GM19193 (cell line): ENCODE measurements at regions not wholly inside any gene's neighbourhood (a gene's known extent, or its start where the extent isn't known, plus 50 kb on each side); places are given as distances from the start of the nearest gene placed in this dataset.

Source experiments
- POLR2A ChIP-seq: IDR thresholded peaks from 4 replicates; pipeline ENCODE4 v1.6.1; 2011; ENCODE audit not compliant: insufficient read depth, insufficient read length; ENCODE audit errors: extremely low read depth

DNA sequence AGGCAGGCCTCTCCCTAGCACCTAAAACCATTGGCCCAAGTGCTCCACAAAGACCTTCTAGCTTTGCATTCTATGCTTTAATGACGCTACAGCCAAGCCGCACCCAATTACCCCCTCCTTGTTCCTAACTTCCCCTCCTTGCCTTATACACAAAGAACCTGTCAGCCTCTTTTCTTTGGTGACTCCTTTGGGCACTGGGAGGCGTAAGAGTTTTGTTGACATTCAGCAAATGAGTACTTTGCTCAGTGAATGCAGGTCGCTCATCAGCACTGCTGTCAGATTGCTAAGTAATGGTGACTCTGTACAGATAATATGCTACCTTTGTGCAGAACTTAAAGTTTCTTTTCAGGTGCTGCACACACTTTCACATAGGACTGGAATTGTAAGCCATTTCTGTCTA is 187.6 kb upstream of the FAM78B start:
- TF ChIP-seq POLR2A: no peak

DNA sequence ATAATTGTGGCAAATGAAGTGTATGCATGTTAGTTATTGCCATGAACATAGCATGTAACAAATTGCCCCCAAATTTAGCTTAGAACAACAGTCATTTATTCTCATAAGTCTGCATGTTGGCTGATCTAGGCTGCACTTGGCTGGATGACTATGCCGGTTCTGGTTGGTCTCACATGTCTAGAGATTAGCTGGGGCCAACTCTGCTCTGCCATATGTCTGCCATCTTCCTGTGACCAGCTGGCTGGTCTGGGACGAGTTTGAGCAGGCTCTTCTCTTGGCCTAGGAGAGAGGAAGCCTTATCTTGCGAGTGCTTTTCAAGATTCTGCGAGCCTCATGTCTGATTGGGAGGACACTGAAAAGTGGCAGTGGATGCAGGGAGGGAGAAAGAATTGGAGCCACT is 198.3 kb upstream of the FAM78B start:
- no peak for TF ChIP-seq POLR2A

DNA sequence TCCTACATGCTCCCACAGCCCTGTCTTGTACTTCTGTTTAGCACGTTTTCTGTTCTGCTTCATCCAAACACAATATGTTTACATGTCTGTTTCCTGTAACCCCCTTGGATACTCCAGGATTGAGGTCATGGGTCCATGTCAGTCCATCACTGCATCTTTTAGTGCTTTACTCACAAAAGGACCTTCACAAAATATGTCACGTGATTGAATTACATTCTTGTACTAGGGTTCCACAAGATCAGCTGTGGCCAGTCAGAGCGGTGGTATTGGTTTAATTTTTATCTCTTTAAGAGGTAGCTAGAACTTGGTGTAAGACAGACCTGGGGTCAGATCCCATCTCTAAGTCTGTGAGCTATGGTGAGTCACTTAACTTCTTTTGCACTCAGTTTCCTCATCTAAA is 201.2 kb upstream of the FAM78B start:
- TF ChIP-seq POLR2A: no peak

DNA sequence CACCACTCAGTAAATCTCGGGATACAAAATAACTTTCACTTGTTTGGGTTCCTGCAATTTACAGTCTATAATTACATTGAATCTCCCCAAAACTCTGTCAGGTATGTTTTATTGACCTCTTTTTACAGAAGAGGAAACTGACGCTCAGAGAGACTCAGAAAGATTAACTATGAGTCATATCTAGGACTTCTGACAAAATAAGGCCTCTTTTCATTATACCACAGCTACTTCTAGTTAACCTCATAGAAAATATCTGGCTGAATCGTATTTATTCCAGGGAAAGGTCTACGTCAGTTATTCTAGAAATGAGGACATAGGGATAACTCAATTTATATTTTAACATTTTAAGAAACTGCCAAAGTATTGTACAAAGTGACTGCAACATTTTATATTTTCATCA is 211.1 kb upstream of the FAM78B start:
- no peak for TF ChIP-seq POLR2A

DNA sequence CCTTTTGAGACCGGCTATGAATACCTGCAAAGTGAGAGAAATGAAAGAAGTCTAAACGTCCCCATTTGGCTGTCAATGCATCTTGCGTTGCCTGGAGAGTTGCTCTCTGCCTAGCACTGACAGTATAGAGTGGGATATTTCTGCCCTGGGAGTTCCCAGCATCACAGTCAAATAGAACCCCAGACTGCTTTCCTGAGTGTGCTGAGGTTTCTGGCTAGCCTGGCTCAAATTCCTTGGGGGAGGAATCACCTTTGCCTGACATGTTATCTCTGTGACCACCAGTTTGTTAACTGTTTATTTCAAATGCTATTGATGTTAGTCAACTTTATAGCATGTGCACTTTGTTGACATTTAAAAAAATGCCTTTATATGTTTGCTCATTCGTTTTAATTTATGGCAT is 212.0 kb upstream of the FAM78B start:
- no peak for TF ChIP-seq POLR2A

DNA sequence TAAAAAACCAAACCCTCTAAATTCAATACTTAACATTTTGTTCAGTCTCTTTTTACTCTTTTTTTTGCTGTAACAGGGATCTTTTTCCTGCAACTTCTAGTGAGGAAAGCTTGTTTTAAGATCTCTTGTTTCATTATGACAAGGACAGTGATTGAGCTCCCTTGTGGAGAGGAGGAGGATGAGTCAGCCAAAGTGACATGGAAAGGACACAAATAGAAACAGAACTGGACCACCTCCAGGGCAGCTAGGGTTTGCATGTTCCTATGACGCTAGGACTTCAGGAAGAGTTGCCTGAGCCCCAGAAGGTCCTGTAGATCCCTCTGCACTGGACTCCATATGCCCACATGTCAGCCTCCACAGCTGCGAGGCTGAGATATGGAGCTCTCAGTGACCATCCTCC is 212.6 kb upstream of the FAM78B start:
- no peak for TF ChIP-seq POLR2A

DNA sequence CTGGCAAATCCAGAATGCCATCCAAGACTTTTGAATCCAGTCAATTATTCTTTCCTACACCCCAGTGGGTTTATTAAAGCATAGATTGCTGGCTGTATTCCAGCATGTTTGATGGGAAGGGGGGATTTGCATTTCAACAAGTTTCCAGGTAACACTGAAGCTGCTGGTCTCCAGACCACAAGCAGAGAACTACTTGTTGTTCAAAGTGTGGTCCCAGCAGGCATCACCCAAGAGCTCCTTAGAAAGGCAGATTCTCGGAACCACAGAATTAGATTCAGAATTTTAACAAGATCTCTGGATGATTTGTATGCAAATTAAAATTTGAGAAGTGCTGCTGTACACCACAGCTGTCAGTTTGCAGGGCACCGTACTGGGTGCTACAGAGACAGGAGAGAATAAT is 216.3 kb upstream of the FAM78B start:
- no peak for TF ChIP-seq POLR2A

DNA sequence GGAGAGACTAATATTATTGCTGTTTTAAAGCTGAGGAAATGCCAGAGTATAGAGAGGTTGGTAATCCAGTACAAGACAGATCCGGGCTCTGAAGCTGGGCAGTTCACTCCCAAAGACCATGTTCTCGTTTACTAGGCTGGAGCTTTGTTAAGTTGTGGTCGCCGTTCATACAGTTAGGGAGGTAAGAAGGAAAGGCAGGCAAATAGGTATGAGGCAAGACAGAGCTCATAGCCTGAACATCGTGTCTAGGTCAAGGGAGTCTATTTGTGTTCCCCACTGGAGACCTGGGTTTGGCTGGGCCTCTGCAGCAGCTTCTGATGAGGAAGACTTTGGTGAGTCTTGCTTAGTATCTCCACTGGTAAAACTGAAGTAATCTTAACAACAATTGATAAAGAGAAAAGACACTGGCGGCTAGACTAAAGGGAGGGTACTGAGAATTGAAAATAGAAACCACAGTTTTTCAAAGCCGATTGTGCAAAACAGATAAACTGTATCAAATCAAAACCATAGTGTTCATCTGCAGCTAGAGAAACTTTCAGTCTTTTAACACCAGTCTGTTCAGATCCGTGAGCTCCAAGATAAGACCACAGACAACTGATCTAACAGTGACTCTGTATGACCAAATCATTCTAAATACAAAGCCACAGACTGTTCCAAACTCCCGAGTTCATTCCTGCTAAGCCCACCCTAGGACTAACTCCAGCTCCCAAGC is 217.0 kb upstream of the FAM78B start:
- TF ChIP-seq POLR2A: no peak

DNA sequence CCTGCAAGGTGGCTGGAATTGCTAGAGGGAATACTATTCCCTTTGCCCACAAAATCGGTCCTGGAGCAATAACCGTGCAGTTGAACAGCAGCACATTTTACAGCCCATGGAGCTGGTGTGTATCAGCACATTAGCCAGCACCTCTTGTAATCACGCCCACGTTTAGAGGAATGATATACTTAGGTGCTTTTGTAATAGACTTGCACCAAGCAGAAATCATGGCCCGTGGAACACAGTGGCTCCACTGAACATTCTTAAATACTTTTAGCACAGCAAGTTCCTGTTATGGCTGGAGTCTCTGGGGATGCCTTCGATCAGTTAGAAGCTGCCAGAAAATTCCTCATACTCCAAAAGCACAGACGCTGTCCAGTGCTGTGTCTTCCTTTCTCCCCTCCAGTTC is 218.1 kb upstream of the FAM78B start:
- TF ChIP-seq POLR2A: no peak

DNA sequence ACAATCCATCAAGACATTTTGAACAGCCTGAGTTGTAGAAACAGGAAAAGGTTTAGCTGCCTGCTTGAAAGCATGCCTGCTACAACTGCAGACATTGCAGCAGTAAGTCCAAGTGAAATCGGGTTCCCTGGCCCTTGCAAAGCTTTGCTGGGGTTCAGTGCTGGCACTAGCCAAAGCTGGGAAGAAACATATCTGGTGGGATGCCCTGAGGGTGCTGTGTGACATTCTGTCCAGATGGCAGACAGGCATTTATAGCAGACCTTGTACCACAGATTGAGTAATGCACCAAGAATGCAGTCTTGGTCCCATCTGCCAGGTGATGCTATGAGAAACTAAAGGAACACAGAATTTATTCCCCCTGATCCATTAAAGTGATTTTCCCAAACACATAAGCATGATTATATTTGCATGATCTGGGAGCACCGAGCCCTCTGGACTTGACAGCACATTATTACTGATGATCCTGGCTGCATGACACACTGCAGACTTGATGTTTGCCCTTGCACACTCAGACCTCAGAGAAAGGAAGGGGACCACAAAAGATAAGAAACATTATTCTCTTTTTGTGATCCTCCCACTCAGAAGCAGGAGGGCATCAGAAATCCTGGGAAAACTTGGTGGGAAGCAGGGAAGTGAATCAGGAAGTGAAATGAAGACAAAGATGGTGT is 223.7 kb upstream of the FAM78B start:
- no peak for TF ChIP-seq POLR2A

DNA sequence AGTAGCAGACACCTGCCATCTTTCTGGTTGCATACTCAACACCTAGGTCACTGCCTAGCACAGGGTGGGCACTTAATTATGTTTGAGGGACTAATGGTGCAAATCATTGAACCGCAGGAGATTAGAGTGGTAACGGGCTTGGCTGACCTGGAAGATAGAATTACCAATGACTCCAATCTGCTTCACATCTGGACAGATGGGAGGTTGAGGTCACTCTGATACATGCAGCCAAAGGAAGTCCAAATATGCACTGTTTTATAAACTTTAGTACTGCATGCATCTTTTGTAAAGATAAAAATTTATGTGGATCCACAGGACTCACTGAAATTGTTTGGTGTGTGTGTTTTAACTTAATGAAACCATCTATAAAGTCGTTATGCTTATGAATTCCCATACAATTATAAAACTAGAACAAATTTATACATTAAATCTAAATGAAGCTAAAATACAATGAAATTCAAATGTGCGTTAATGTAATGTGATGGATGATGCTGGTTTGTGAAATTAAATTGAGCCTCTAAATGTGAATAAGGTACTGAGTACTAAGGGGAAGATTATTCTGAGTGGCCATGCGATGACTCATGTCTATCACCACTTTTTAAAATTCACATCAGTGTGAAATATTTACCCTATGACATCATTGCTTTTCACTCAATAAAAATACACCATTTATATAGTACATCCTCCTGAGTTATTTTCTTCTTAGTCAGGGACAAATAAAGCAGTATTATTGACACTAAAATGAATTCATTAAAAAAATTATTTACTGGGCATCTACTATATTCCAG is 224.7 kb upstream of the FAM78B start:
- no peak for TF ChIP-seq POLR2A

DNA sequence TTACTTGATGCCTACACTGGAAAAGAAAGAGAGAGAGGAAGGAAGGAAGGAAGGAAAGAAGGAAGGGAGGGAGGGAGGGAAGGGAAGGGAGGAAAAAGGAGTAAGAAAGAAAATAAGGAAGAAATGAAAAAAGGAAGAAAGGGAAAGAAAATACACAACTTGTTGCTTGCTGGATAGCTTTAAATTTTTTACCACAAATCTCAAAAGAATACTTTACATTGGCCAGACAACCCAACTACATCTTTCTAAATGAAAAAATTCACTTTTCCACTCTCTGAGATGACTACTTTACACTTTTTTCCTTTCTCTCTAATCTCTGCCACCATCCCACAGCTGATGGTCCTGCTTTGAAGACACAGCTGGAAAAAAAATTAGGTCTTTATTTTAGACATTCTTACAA is 228.9 kb upstream of the FAM78B start:
- TF ChIP-seq POLR2A: no peak

DNA sequence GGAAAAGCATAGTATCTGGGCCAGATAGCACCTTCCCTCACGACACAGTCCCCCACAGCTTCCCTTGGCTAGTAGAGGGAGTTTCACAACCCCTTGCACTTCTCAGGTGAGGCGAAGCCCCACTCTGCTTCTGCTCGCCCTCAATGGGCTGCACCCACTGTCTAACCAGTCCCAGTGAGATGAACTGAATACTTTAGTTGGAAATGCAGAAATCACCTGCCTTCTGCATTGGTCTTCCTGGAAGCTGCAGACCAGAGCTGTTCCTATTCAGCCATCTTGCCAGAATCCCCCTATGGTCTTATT is 243.2 kb upstream of the FAM78B start:
- TF ChIP-seq POLR2A: no peak

DNA sequence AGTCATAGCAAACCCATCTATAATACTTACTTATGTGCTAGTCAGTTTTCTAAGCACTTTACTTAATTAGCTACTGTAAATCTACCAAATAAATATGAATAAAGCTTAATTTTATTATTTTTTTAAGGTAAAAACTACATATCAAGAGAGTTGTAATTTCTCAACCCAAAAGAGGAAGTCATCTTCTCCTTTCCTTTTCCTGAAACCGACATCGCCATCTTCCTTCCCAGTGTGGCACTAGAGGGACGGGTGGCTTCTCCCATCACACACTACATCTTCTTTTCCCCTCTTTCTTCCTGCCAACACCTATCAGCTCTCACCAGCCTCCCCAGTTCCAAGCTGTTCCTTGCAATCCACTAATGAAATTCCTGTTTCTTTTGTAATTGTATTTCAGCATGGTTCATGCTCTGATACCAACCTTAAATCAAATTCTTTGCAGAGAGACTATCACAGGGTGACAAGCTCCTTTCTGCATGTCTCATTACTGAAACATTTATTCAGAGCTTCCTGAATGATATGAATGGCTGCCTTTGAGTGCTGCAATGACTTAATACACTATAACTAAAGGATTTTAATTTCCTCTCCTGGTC is 251.6 kb upstream of the FAM78B start:
- TF ChIP-seq POLR2A: no peak

DNA sequence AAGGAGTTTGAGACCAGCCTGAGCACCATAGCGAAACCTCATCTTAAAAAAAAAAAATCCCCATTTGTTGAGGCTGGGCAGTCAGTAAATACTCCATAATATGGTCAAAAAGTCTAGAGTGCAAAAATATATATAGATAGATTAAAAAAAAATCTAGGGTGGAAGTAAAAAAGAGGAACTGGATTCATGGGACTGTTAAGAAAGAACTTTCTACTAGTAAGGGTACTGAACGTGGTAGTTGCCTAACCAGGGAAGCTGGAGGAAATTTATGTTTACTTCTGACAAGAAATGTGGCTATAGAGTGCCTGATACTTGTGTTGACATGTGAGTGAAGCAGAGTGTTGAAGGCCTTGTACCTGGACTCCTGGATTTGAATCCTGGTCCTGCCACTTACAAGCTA is 265.9 kb upstream of the FAM78B start:
- TF ChIP-seq POLR2A: no peak

DNA sequence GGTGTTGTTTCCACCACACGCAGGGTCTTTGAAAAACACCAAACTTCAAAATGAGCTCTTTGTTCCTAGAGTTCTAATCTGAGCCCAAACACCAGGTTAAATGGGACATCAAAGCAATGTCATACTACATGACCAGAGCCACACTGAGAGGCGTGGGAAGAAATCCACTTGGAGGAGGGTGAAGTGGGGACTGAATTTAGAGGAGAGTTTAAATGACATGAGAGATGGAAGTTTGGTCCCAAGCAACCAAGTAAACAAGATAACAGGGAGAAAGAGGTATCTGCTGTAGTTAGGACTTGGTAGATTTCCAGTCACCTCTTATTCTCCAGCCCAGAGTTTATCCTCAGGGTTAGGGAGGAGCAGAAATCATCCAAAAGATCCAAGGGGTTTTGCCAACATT is 290.9 kb upstream of the FAM78B start:
- no peak for TF ChIP-seq POLR2A
